Stimulated activated CD8-positive, alpha-beta memory T cell treated with anti-CD3 and anti-CD28 coated beads, Interleukin-4, amount 100 ng/mL, for 4 hours (primary cell): ENCODE measurements at regions not wholly inside any gene's neighbourhood (a gene's known extent, or its start where the extent isn't known, plus 50 kb on each side); places are given as distances from the start of the nearest gene placed in this dataset.

Source experiments
- DNase-seq, 2 donors: peaks; one replicate each; pipeline ENCODE4 v3.0.0-alpha.2; 2020; ENCODE audit warnings: low read depth in 2 of 2, low spot score in 1 of 2

GRCh38 chr2:30368258-30368657, 78.8 kb upstream of the LCLAT1 start:
- DNase-seq: no peak

GRCh38 chr2:30371028-30371689, 75.9 kb upstream of the LCLAT1 start:
- DNase-seq: no peak

DNA sequence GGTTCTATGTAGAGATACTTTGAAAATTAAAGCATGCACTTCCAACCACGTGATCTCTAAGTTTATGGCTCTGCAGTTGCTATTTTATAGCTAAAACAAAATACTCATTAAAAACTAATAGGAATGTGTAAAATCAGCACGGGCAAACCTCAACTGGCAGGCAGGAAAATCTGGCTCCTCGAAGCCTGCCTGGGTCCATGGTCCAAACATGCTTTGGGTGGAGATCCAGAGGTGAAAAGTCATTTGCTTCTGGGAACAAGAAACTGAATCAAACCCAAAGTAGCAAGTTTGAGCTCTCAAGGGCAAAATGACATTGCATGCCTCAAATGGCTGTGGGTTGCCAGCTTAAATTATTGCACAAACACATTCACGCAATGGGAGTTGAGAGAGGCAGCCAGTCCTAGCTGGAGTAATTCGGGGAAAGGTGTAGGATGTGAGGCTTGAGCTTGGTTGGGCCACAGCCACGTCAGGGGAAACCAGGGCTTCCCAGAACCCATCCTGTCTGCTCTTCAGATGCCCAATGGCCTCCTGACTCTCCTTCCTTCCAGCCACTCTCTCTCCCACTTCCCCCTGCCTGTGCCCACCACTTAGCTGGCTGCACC, 75.2 kb upstream of the LCLAT1 start:
- no peak for DNase-seq

DNA sequence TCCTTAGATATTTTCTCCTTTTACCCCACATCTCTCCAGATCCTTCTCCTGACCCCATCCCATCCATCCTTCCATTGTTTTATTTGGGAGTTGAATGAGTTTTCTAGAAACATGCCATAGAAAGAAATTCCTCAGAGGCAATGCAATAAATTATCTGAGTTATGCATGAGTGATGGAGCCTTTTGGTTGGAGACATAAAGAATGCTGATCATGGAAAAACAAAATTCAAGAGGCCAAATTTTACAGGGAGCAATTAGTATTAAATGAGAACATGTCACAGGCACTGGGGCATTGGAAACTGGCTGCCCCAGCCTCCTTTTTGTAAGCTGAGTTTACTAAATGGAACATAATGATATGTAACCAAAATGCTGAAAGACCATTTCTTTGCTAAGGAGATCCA, 74.2 kb upstream of the LCLAT1 start:
- no peak for DNase-seq

- no peak for DNase-seq
Observed at GRCh38 chr2:30373881-30374302, 73.2 kb upstream of the LCLAT1 start.

DNA sequence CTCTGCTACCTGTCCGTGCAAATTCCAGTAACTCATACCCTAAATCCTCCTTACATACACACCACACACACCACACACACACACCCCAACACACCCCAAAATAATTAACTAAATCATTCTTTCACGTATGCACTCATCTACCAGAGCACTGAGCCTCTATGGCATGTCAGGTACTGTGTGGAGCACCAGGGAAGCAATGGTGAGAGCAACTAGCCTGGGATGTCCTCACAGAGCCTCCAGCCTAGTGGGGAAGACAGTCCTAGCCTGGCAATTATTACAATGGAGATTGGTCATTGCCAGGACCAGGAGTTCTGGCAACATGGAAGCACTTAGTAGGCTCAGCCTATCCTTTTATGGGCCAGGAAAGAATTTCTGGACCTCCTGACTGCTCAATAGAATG, 72.7 kb upstream of the LCLAT1 start:
- DNase-seq: no peak

DNA sequence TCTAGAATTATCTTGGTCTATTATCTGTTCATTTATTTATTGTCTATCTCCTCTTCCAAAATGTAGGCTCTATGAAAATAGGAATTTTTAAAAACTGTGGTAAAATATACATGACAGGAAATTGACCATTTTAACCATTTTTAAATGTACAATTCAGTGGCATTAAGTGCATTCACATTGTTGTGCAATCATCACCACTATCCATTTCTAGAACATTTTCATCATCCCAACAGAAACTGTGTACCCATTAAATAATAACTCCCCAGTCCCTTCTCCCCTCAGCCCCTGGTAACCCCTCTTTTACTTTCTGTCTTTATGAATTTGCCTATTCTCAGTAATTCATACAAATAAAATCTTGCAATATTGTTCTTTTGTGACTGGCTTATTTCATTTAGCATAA, 71.1 kb upstream of the LCLAT1 start:
- DNase-seq: no peak

DNA sequence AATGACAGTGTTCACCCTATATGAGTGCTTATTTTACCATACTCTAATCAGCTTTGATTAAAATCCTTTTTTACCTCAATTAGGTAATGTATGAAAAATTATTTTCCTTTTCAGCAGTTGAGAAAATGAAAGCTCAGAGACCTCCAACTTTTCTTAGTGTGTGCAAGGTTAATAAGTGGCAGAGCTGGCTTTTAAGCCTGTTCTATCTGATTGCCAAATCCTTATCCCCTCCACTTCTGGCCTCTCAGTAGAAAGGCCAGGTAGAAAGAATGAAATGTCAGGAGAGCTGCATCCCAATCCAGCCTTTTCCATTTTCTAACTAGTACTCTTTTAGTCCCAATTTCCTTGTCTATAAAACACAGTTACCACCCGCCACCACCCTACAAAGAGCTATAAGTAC, 67.6 kb upstream of the LCLAT1 start:
- no peak for DNase-seq

DNA sequence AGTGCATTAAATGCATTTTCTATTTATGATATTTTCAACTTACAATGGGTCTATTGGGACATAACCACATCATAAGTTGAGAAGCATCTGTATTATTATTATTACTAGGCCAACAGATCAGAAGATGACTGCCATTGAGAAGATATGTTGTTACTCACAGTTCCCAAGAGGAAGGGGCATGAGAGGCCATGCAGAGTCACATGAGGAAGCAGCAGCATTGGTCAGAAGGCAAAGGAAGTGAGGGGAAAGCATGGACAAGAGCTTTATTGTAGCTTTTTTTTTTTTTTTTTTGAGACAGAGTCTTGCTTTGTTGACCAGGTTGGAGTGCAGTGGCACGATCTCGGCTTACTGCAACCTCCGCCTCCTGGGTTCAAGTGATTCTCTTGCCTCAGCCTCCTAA, 66.2 kb upstream of the LCLAT1 start:
- no peak for DNase-seq

DNA sequence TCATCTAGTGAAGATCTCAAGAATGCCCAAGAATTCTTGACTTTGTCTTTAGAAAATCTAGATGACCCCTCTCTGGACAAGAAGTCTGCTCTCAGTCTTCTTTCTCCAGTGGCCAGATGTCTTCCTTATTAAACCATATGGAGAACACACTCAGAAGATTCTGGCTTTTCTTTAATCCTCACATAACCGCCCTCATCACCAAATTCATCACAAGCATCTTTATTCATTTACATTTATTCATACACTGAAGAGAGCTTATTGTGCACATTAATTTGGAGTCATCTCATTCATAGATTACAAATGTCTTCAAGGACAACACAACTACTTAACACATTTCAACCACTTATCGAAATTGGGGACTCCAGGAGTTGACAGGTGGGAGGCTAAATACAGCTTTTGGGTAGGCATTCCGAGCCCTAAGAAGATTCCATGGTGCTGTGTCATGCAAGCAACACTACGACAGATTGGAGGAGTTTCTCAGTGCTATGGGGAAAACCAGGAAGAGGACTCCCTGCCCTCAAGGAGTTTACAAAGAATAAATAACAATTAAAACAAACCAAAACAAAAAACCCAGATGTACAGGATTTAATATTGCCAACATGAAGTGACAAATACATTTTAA, 64.8 kb upstream of the LCLAT1 start:
- no peak for DNase-seq

DNA sequence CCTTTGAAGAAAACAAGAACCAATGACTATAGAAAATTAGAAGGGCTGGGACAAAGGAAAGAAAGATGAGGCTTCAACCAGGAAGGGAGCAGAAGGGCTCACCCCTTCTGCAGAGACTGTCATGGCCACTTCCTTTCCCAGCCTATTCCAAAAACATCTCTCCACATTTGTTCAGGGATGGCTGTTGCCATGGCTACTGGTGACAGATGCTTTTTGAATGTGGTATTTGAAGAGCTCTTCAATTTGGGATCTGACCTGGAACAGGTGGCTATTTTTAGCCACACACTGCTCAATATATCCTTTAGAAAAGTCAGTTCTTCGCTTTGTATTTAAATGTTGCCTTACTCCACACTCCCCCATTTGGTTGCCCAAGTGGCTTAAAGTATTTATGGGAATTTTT, 64.1 kb upstream of the LCLAT1 start:
- DNase-seq: no peak

- no peak for DNase-seq
Observed at GRCh38 chr2:30385327-30385726, 61.7 kb upstream of the LCLAT1 start.

GRCh38 chr2:30392097-30392496, 54.9 kb upstream of the LCLAT1 start:
- no peak for DNase-seq

DNA sequence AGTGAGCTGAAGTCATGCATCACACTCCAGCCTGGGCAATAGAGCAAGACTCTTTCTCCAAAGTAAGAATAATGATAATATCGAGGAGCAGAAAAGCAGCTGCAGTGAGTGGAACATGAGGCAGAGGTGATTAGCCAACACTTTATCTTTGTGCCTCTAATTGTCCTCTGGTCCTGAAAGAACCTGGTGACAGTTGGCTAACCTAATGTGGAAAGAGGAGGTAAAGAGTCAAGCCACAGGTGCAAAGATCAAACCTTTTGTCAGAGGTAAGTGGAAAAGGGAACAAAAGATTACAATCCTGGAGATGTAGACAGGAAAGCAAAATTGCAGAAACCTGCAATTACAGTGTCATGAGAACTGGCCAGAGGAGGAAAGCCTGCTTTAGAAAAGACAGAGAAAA, 53.5 kb upstream of the LCLAT1 start:
- DNase-seq: no peak

GRCh38 chr2:30394096-30394495, 53.0 kb upstream of the LCLAT1 start:
- no peak for DNase-seq

DNA sequence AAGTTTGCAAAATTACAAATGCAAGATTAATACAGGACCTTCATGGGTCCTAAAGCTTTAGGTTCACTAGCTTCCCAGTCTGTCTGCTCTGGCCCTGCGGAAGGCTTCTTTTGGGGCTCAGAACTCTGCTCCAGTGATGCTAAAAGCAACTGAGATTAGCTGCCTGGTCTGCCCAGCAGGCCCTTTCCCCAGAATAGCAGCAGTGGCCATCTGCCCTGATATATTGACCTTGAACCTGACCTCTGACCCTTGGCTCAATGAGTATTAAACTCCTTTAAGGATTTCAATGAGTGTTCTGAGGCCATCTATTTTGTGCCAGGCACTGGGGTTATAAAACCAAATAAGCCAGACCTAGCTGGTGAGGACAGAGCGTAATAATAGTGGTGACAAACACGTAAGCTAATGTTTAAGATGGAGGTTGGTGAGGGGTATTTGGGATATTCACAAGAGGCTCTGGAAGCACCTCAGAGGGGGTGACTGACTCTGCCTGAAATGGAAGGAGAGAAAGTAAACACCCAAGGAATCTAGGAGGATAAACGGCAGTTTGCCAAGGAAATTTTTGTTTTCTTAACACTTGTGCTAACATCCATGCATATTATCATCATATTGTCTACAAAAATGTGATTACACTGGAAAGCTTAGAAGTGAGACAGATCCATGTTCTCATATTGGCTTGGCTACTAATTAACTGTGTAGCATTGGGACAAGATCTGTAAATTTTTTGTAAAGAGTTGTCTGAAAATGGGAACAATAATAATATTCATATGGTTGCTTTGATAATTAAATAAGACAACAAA, 50.4 kb upstream of the LCLAT1 start:
- no peak for DNase-seq
